H9 (cell line): ENCODE measurements at regions not wholly inside any gene's neighbourhood (a gene's known extent, or its start where the extent isn't known, plus 50 kb on each side); places are given as distances from the start of the nearest gene placed in this dataset.

Experiments
- DNase-seq: peaks from one replicate; pipeline ENCODE4 v3.0.0-alpha.2; 2017
- H2AFZ ChIP-seq: one replicate; pipeline ENCODE4 v1.6.1; 2013; ENCODE audit warnings: mild to moderate bottlenecking, low read length, control low read depth, moderate library complexity
- H2AK5ac ChIP-seq: 2 replicates; pipeline ENCODE4 v1.6.1; 2013; ENCODE audit warnings: low read length, control low read depth, mixed read lengths; ENCODE audit not compliant: insufficient read length
- H2BK120ac ChIP-seq: one replicate; pipeline ENCODE4 v1.6.1; 2013; ENCODE audit warnings: low read depth, mild to moderate bottlenecking, low read length, control low read depth, inconsistent platforms; ENCODE audit not compliant: poor library complexity, severe bottlenecking
- H2BK12ac ChIP-seq: 2 replicates; pipeline ENCODE4 v1.6.1; 2013; ENCODE audit warnings: low read length, control low read depth, mixed read lengths, low read depth; ENCODE audit not compliant: insufficient read length
- H2BK15ac ChIP-seq: 2 replicates; pipeline ENCODE4 v1.6.1; 2013; ENCODE audit warnings: low read depth, low read length, control low read depth
- H2BK20ac ChIP-seq: one replicate; pipeline ENCODE4 v1.6.1; 2013; ENCODE audit warnings: low read depth, mild to moderate bottlenecking, low read length, control low read depth, inconsistent platforms; ENCODE audit not compliant: poor library complexity, severe bottlenecking
- H2BK5ac ChIP-seq: 2 replicates; pipeline ENCODE4 v1.6.1; 2013; ENCODE audit warnings: low read length, control low read depth, mixed read lengths; ENCODE audit not compliant: insufficient read length
- H3K14ac ChIP-seq: 2 replicates; pipeline ENCODE4 v1.6.1; 2013; ENCODE audit warnings: low read length, control low read depth; ENCODE audit not compliant: insufficient read depth
- H3K18ac ChIP-seq: 2 replicates; pipeline ENCODE4 v1.6.1; 2013; ENCODE audit warnings: low read depth, mild to moderate bottlenecking, mixed read lengths, low read length, control low read depth; ENCODE audit not compliant: insufficient read length
- H3K23ac ChIP-seq: 2 replicates; pipeline ENCODE4 v1.6.1; 2013; ENCODE audit warnings: low read length, control low read depth, mixed read lengths, low read depth; ENCODE audit not compliant: insufficient read length
- H3K23me2 ChIP-seq: 2 replicates; pipeline ENCODE4 v1.6.1; 2013; ENCODE audit warnings: low read depth, mild to moderate bottlenecking, mixed read lengths, low read length, control low read depth; ENCODE audit not compliant: insufficient read length, poor library complexity, severe bottlenecking
- H3K27ac ChIP-seq: 2 replicates; pipeline ENCODE4 v1.5.1; 2013; ENCODE audit warnings: low read length, control low read depth, mixed read lengths, low read depth; ENCODE audit not compliant: insufficient read length
- H3K27me3 ChIP-seq: 2 replicates; pipeline ENCODE4 v1.6.1; 2013; ENCODE audit warnings: low read length, control low read depth, inconsistent platforms; ENCODE audit not compliant: insufficient read depth
- H3K4ac ChIP-seq: 2 replicates; pipeline ENCODE4 v1.6.1; 2013; ENCODE audit warnings: low read depth, mild to moderate bottlenecking, control low read depth, inconsistent platforms, low read length, moderate library complexity
- H3K4me1 ChIP-seq: 2 replicates; pipeline ENCODE4 v1.6.1; 2013; ENCODE audit warnings: low read length, control low read depth, inconsistent platforms; ENCODE audit not compliant: insufficient read depth
- H3K4me2 ChIP-seq: 2 replicates; pipeline ENCODE4 v1.6.1; 2013; ENCODE audit warnings: low read length, control low read depth, mixed read lengths; ENCODE audit not compliant: insufficient read length, insufficient read depth
- H3K56ac ChIP-seq: 2 replicates; pipeline ENCODE4 v1.6.1; 2013; ENCODE audit warnings: low read depth, mild to moderate bottlenecking, mixed read lengths, low read length, control low read depth; ENCODE audit not compliant: insufficient read length
- H3K79me1 ChIP-seq: 2 replicates; pipeline ENCODE4 v1.6.1; 2013; ENCODE audit warnings: low read depth, mild to moderate bottlenecking, moderate library complexity, low read length, control low read depth, inconsistent platforms; ENCODE audit not compliant: insufficient read depth, poor library complexity, severe bottlenecking
- H3K79me2 ChIP-seq: 2 replicates; pipeline ENCODE4 v1.6.1; 2013; ENCODE audit warnings: low read length, control low read depth, inconsistent platforms; ENCODE audit not compliant: insufficient read depth
- H3K9ac ChIP-seq: 2 replicates; pipeline ENCODE4 v1.6.1; 2013; ENCODE audit warnings: low read length, control low read depth, mixed read lengths; ENCODE audit not compliant: insufficient read length; ENCODE audit errors: extremely low read depth
- H3K9me3 ChIP-seq: one replicate; pipeline ENCODE4 v1.6.1; 2013; ENCODE audit warnings: low read depth, low read length, inconsistent platforms; ENCODE audit not compliant: control insufficient read depth
- H3T11ph ChIP-seq: one replicate; pipeline ENCODE4 v1.6.1; 2013; ENCODE audit warnings: mild to moderate bottlenecking, low read length, control low read depth, inconsistent platforms
- H4K20me1 ChIP-seq: one replicate; pipeline ENCODE4 v1.6.1; 2013; ENCODE audit not compliant: control insufficient read depth, insufficient read length, insufficient read depth
- H4K5ac ChIP-seq: 2 replicates; pipeline ENCODE4 v1.6.1; 2013; ENCODE audit warnings: low read depth, mild to moderate bottlenecking, mixed read lengths, low read length, control low read depth; ENCODE audit not compliant: insufficient read length
- H4K8ac ChIP-seq: replicated peaks from 2 replicates; pipeline ENCODE4 v1.6.1; 2013; ENCODE audit warnings: low read length, control low read depth, mixed read lengths, low read depth; ENCODE audit not compliant: insufficient read length
- H4K91ac ChIP-seq: 2 replicates; pipeline ENCODE4 v1.6.1; 2013; ENCODE audit warnings: low read depth, mild to moderate bottlenecking, moderate library complexity, mixed read lengths, low read length, control low read depth; ENCODE audit not compliant: insufficient read length
- H3K27ac Mint-ChIP-seq, 3 experiments: 2 replicates in 2 of 3; 3 replicates in 1 of 3; pipeline ENCODE4 v1.8.0; 2020 to 2021; ENCODE audit warnings: mixed read lengths in 3 of 3, mild to moderate bottlenecking in 1 of 3, moderate library complexity in 1 of 3
- H3K27me3 Mint-ChIP-seq: 2 replicates; pipeline ENCODE4 v1.8.0; 2021; ENCODE audit warnings: low read depth, mild to moderate bottlenecking, moderate library complexity, mixed read lengths
- H3K36me3 Mint-ChIP-seq, 3 experiments: 2 replicates in 2 of 3; 3 replicates in 1 of 3; pipeline ENCODE4 v1.8.0; 2020 to 2021; ENCODE audit warnings: low read depth in 3 of 3, mixed read lengths in 3 of 3; ENCODE audit not compliant: insufficient read depth in 1 of 3
- H3K4me1 Mint-ChIP-seq, 2 experiments: 2 replicates each; pipeline ENCODE4 v1.8.0; 2020; ENCODE audit warnings: mixed read lengths in 2 of 2
- H3K4me3 Mint-ChIP-seq, 2 experiments: 2 replicates in 1 of 2; 3 replicates in 1 of 2; pipeline ENCODE4 v1.8.0; 2020 to 2021; ENCODE audit warnings: mild to moderate bottlenecking in 2 of 2, mixed read lengths in 2 of 2, moderate library complexity in 1 of 2
- H3K9me3 Mint-ChIP-seq, 2 experiments: 2 replicates in 1 of 2; 3 replicates in 1 of 2; pipeline ENCODE4 v1.8.0; 2020; ENCODE audit warnings: mild to moderate bottlenecking in 2 of 2, mixed read lengths in 2 of 2, moderate library complexity in 1 of 2
- CTCF ChIP-seq: fragments of 200-600 bp; sonication (generic); conservative IDR thresholded peaks from 3 replicates; pipeline ENCODE4 v1.8.0; 2021; ENCODE audit warnings: antibody characterized with exemption, mild to moderate bottlenecking
- WGBS: extraction: QIAGEN DNeasy Blood & Tissue Kit; methylation state at CpG from one replicate; pipeline ENCODE4 v1.1.7; 2013; ENCODE audit warnings: missing lambda C conversion rate, low lambda C conversion rate, mixed read lengths; ENCODE audit not compliant: insufficient read length; ENCODE audit errors: extremely low coverage; 5-methylcytosine and 5-hydroxymethylcytosine counted together

- Histone ChIP-seq H3K18ac (no peak overlapping the region), H4K20me1 (no peaks in the 10 kb centered on the region), H3K23me2 (no peaks in the 10 kb centered on the region), H2BK5ac (no peak overlapping the region), H3T11ph (no peak overlapping the region), H3K4ac (no peak overlapping the region), H2BK12ac (no peak overlapping the region), H3K9ac (no peak overlapping the region), H3K14ac (no peak overlapping the region), H3K79me1 (no peaks in the 10 kb centered on the region), H4K8ac (no peak overlapping the region), H3K23ac (no peak overlapping the region), H2BK20ac (no peak overlapping the region), H4K91ac (no peak overlapping the region), H3K79me2 (no peaks in the 10 kb centered on the region), H3K4me2 (no peak overlapping the region), H3K56ac (no peak overlapping the region), H3K27ac (no peak overlapping the region), H3K27me3 (no peaks in the 10 kb centered on the region), H4K5ac (no peak overlapping the region), H2BK15ac (no peak overlapping the region), H2AK5ac (no peak overlapping the region), H2AFZ (no peak overlapping the region), H3K9me3 (no peaks in the 10 kb centered on the region), H2BK120ac (no peak overlapping the region), H3K4me1 (no peaks in the 10 kb centered on the region)
- H3K27ac Mint-ChIP-seq = no peak overlapping the region
- no peaks in the 10 kb centered on the region for H3K36me3 Mint-ChIP-seq
- no CpG with 5 or more reads among the region's 21 CpGs for WGBS
- peaks cover 4 to 8% of the 10 kb centered on the region in 2 experiments; a peak in 1 of 4 replicates for H3K4me1 Mint-ChIP-seq
- no peaks in the 10 kb centered on the region for H3K9me3 Mint-ChIP-seq
- DNase-seq = no peak
- TF ChIP-seq CTCF = no peak
- H3K4me3 Mint-ChIP-seq = no peak overlapping the region; a peak in 1 of 5 replicates
- H3K27me3 Mint-ChIP-seq = peaks cover 32% of the 10 kb centered on the region
These were observed 77.2 kb upstream of the ADRA2C start for GRCh38 chr4:3689006-3689405.
